ENCODE measurements at regions not wholly inside any gene's neighbourhood (a gene's known extent, or its start where the extent isn't known, plus 50 kb on each side); places are given as distances from the start of the nearest gene placed in this dataset.
"Not testable (repeated sequence)": the region's sequence is repeated elsewhere in the genome, so short reads cannot be mapped to it uniquely, and the experiment has no call there.

GRCh38 chr9:40970340-40970739 lies 158.1 kb downstream of the FOXD4L6 start:
- peak; percentile 23 for TF ChIP-seq CTCF (IDR thresholded peaks at IDR 0.05; ENCODE audit: low read length, missing control alignments)
- H3K4me3 ChIP-seq (replicated peaks; ENCODE audit: low read depth, low read length); DNase-seq (ENCODE audit: low read depth): not testable (repeated sequence)

- not testable (repeated sequence) for DNase-seq (ENCODE audit: low read depth); H3K4me3 ChIP-seq (replicated peaks; ENCODE audit: low read depth, low read length)
These were observed 166.0 kb downstream of the FOXD4L6 start for GRCh38 chr9:40962461-40962860.

GRCh38 chr9:40951876-40952494 lies 176.5 kb downstream of the FOXD4L6 start:
- H3K4me3 ChIP-seq (replicated peaks; ENCODE audit: low read depth, low read length); DNase-seq (ENCODE audit: low read depth): not testable (repeated sequence)

- not testable (repeated sequence) for H3K4me3 ChIP-seq (replicated peaks; ENCODE audit: low read depth, low read length); DNase-seq (ENCODE audit: low read depth)
These were observed 182.3 kb downstream of the FOXD4L6 start for GRCh38 chr9:40946228-40946627.

GRCh38 chr9:40942730-40943129 lies 185.8 kb downstream of the FOXD4L6 start:
- DNase-seq (ENCODE audit: low read depth); H3K4me3 ChIP-seq (replicated peaks; ENCODE audit: low read depth, low read length): not testable (repeated sequence)

GRCh38 chr9:40939888-40940209 lies 188.6 kb downstream of the FOXD4L6 start:
- not testable (repeated sequence) for DNase-seq (ENCODE audit: low read depth); H3K4me3 ChIP-seq (replicated peaks; ENCODE audit: low read depth, low read length)

GRCh38 chr9:40939201-40939887 lies 189.1 kb downstream of the FOXD4L6 start:
- H3K4me3 ChIP-seq (replicated peaks; ENCODE audit: low read depth, low read length); DNase-seq (ENCODE audit: low read depth): not testable (repeated sequence)

- no peak for TF ChIP-seq CTCF (IDR thresholded peaks at IDR 0.05; ENCODE audit: low read length, missing control alignments)
- H3K4me3 ChIP-seq (replicated peaks; ENCODE audit: low read depth, low read length): no peak overlapping the region
- no peak for DNase-seq (ENCODE audit: low read depth)
These were observed 193.1 kb downstream of the FOXD4L6 start for GRCh38 chr9:40935336-40935735.

- H3K4me3 ChIP-seq (replicated peaks; ENCODE audit: low read depth, low read length); DNase-seq (ENCODE audit: low read depth): not testable (repeated sequence)
These were observed 194.0 kb downstream of the FOXD4L6 start for GRCh38 chr9:40934480-40934879.

- not testable (repeated sequence) for DNase-seq (ENCODE audit: low read depth)
These were observed 198.1 kb downstream of the FOXD4L6 start for GRCh38 chr9:40930426-40930825.

GRCh38 chr9:40929488-40929845 lies 199.0 kb downstream of the FOXD4L6 start:
- not testable (repeated sequence) for H3K4me3 ChIP-seq (replicated peaks; ENCODE audit: low read depth, low read length); DNase-seq (ENCODE audit: low read depth)

More at GRCh38 chr9:40930426-40930825, 198.1 kb downstream of the FOXD4L6 start:
- H3K4me3 ChIP-seq (replicated peaks; ENCODE audit: low read depth, low read length): not testable (repeated sequence)

GRCh38 chr9:40928803-40929487 lies 199.5 kb downstream of the FOXD4L6 start:
- no peak for DNase-seq (ENCODE audit: low read depth)
- TF ChIP-seq CTCF (IDR thresholded peaks at IDR 0.05; ENCODE audit: low read length, missing control alignments): no peak
- H3K4me3 ChIP-seq (replicated peaks; ENCODE audit: low read depth, low read length): no peak overlapping the region

Measured in fibroblast of pulmonary artery (primary cell).